ENCODE measurements at regions not wholly inside any gene's neighbourhood (a gene's known extent, or its start where the extent isn't known, plus 50 kb on each side); places are given as distances from the start of the nearest gene placed in this dataset.

DNA sequence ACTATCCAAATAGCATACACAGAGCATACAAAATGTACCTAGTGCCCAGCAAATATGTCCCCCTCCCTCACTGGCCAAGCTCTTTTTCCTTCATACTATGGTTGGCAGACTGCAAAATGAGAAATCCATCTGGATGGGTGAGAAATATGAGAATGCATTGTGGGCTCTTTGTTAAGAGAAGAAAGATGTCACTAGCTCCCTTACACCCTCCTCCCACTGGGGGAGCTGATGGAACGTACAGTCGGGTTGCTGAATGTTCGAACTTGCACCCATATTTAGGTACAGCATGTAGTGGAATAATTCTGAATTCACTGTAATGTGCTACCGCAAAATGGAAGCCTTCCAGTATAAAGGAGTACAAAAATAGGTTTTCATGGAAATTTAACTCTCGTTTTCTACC lies 377.4 kb downstream of the GRIN2B start (continued):
- TF ChIP-seq HCFC1 (IDR thresholded peaks at IDR 0.05; ENCODE audit: low read length) = no peak

DNA sequence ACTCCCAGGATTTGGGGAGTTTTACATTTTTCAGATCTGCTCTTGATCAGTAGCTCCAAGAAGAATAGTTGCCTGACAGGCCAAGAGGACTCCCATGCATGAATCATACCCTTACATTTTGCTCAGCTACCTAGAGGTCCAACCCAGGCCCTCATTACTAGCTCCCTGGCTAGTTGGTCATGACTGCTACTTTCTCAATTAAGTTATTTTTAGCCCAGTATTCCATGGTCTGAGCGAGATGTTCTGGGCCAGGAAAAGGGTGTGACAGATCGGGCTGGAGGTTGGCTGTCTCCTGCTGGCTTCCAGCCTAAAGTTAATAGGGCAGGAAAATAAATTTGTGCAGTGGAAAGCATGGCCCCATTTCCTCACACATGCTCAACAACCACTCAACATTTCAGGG lies 379.2 kb downstream of the GRIN2B start:
- Histone ChIP-seq H2AFZ (ENCODE audit: control insufficient read depth, low read depth, low read length) (no peak overlapping the region), H3K27ac (ENCODE audit: control insufficient read depth, insufficient read depth) (no peak overlapping the region), H3K27me3 (replicated peaks in 1 of 2; ENCODE audit: control insufficient read depth in 2 of 2, insufficient read depth in 2 of 2, low read length in 1 of 2) (no peaks in the 10 kb centered on the region), H3K4me1 (ENCODE audit: control insufficient read depth, insufficient read depth, low read length) (no peaks in the 10 kb centered on the region), H3K36me3 (ENCODE audit: control insufficient read depth in 2 of 2, insufficient read depth in 2 of 2, low read length in 1 of 2) (no peaks in the 10 kb centered on the region), H3K4me2 (ENCODE audit: control insufficient read depth, insufficient read depth) (no peak overlapping the region), H3K9me3 (replicated peaks; ENCODE audit: control insufficient read depth, insufficient read depth, low read length) (no peaks in the 10 kb centered on the region), H4K20me1 (ENCODE audit: control insufficient read depth, insufficient read depth) (no peaks in the 10 kb centered on the region), H3K9ac (ENCODE audit: control insufficient read depth, insufficient read depth, low read length) (no peak overlapping the region), H3K79me2 (ENCODE audit: control insufficient read depth, insufficient read depth, low read length) (no peaks in the 10 kb centered on the region), H3K4me3 (no peak overlapping the region)
- WGBS (ENCODE audit: insufficient coverage, insufficient replicate concordance, low lambda C conversion rate, missing lambda C conversion rate) = 4% methylated on average over 2 of the region's 2 CpGs
- ChIA-PET CTCF (interaction anchor here (0.7 to 3.1 kb wide), 4 partner anchors 12 to 240 kb away, joined by 3 to 10 read pairs (median 3); no protein-coding TSS in a partner anchor), SMC1A (ENCODE audit: uncharacterized antibody, unreplicated experiment) (no interaction called here), POLR2A (no interaction called here), RAD21 (ENCODE audit: unreplicated experiment) (no interaction called here)
- ATAC-seq (no peak), DNase-seq (ENCODE audit: low read depth, low spot score) (no peak), FAIRE-seq (no peak)
- intact Hi-C loops (cut with micrococcal nuclease; ENCODE audit: unreplicated experiment) = no loop called here
- BruUV-seq (replicated peaks) = no TSS peak
- in situ Hi-C loops (cut with MboI) = no loop called here
- TF ChIP-seq GABPA (IDR thresholded peaks at IDR 0.05; ENCODE audit: low read depth) = no peak
- TF ChIP-seq ZBED1 (IDR thresholded peaks at IDR 0.05; ENCODE audit: borderline replicate concordance) = no peak
- no peak for TF ChIP-seq NR2C1 (IDR thresholded peaks at IDR 0.05)
- no peak for TF ChIP-seq RBBP5 (conservative IDR thresholded peaks at IDR 0.05)
- TF ChIP-seq CREM (IDR thresholded peaks at IDR 0.05; ENCODE audit: low read depth) = no peak
- TF ChIP-seq, protein P1, sequence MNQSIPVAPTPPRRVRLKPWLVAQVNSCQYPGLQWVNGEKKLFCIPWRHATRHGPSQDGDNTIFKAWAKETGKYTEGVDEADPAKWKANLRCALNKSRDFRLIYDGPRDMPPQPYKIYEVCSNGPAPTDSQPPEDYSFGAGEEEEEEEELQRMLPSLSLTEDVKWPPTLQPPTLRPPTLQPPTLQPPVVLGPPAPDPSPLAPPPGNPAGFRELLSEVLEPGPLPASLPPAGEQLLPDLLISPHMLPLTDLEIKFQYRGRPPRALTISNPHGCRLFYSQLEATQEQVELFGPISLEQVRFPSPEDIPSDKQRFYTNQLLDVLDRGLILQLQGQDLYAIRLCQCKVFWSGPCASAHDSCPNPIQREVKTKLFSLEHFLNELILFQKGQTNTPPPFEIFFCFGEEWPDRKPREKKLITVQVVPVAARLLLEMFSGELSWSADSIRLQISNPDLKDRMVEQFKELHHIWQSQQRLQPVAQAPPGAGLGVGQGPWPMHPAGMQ (IDR thresholded peaks at IDR 0.05; ENCODE audit: borderline replicate concordance) = no peak

Data from GM12878 (cell line).